ENCODE measurements at regions not wholly inside any gene's neighbourhood (a gene's known extent, or its start where the extent isn't known, plus 50 kb on each side); places are given as distances from the start of the nearest gene placed in this dataset.
"Not testable (repeated sequence)": the region's sequence is repeated elsewhere in the genome, so short reads cannot be mapped to it uniquely, and the experiment has no call there.

GRCh38 chr5:96198356-96199058, 234.5 kb downstream of the PCSK1 start:
- H3K4me1 Mint-ChIP-seq (ENCODE audit: low read depth), result peaks cover 39% of the 10 kb centered on the region
- TF ChIP-seq CTCF (IDR thresholded peaks at IDR 0.05), result peak; percentile 12
- H3K4me3 Mint-ChIP-seq (ENCODE audit: unreplicated experiment), result no peak overlapping the region
- H3K27ac Mint-ChIP-seq (ENCODE audit: unreplicated experiment), result peak overlapping the region; percentile 71
- H3K36me3 Mint-ChIP-seq (ENCODE audit: low read depth), result peaks cover 2% of the 10 kb centered on the region
- DNase-seq (ENCODE audit: low spot score), result no peak
- H3K27me3 Mint-ChIP-seq (ENCODE audit: low read depth), result no peaks in the 10 kb centered on the region
- peaks cover 3% of the 10 kb centered on the region for H3K9me3 Mint-ChIP-seq (ENCODE audit: low read depth)

GRCh38 chr5:96197767-96198166, 235.3 kb downstream of the PCSK1 start:
- H3K4me1 Mint-ChIP-seq (ENCODE audit: low read depth), result peaks cover 38% of the 10 kb centered on the region
- H3K27ac Mint-ChIP-seq (ENCODE audit: unreplicated experiment); H3K27me3 Mint-ChIP-seq (ENCODE audit: low read depth); H3K36me3 Mint-ChIP-seq (ENCODE audit: low read depth); H3K4me3 Mint-ChIP-seq (ENCODE audit: unreplicated experiment); DNase-seq (ENCODE audit: low spot score); H3K9me3 Mint-ChIP-seq (ENCODE audit: low read depth): not testable (repeated sequence)

- peak overlapping the region; percentile 50 for H3K27ac Mint-ChIP-seq (ENCODE audit: unreplicated experiment)
- no peak for DNase-seq (ENCODE audit: low spot score)
- H3K4me3 Mint-ChIP-seq (ENCODE audit: unreplicated experiment), result no peak overlapping the region
- H3K36me3 Mint-ChIP-seq (ENCODE audit: low read depth), result peaks cover 2% of the 10 kb centered on the region
- no peaks in the 10 kb centered on the region for H3K27me3 Mint-ChIP-seq (ENCODE audit: low read depth)
- TF ChIP-seq CTCF (IDR thresholded peaks at IDR 0.05), result no peak
- H3K4me1 Mint-ChIP-seq (ENCODE audit: low read depth), result peaks cover 38% of the 10 kb centered on the region
- peaks cover 3% of the 10 kb centered on the region for H3K9me3 Mint-ChIP-seq (ENCODE audit: low read depth)
Measured at GRCh38 chr5:96197347-96197746, 235.7 kb upstream of the ELL2 start.

GRCh38 chr5:96196890-96197289, 235.2 kb upstream of the ELL2 start:
- peak overlapping the region; percentile 50 for H3K27ac Mint-ChIP-seq (ENCODE audit: unreplicated experiment)
- no peak overlapping the region for H3K4me3 Mint-ChIP-seq (ENCODE audit: unreplicated experiment)
- no peak for DNase-seq (ENCODE audit: low spot score)
- no peaks in the 10 kb centered on the region for H3K27me3 Mint-ChIP-seq (ENCODE audit: low read depth)
- H3K4me1 Mint-ChIP-seq (ENCODE audit: low read depth), result peaks cover 38% of the 10 kb centered on the region
- peaks cover 3% of the 10 kb centered on the region for H3K9me3 Mint-ChIP-seq (ENCODE audit: low read depth)
- no peak for TF ChIP-seq CTCF (IDR thresholded peaks at IDR 0.05)
- peaks cover 2% of the 10 kb centered on the region for H3K36me3 Mint-ChIP-seq (ENCODE audit: low read depth)

- H3K27ac Mint-ChIP-seq (ENCODE audit: unreplicated experiment), result no peak overlapping the region
- H3K4me3 Mint-ChIP-seq (ENCODE audit: unreplicated experiment), result no peak overlapping the region
- DNase-seq (ENCODE audit: low spot score), result no peak
- TF ChIP-seq CTCF (IDR thresholded peaks at IDR 0.05), result no peak
- H3K36me3 Mint-ChIP-seq (ENCODE audit: low read depth), result peaks cover 2% of the 10 kb centered on the region
- peaks cover 3% of the 10 kb centered on the region for H3K9me3 Mint-ChIP-seq (ENCODE audit: low read depth)
- peaks cover 38% of the 10 kb centered on the region for H3K4me1 Mint-ChIP-seq (ENCODE audit: low read depth)
- no peaks in the 10 kb centered on the region for H3K27me3 Mint-ChIP-seq (ENCODE audit: low read depth)
Measured at GRCh38 chr5:96196407-96196806, 234.8 kb upstream of the ELL2 start.

- TF ChIP-seq CTCF (IDR thresholded peaks at IDR 0.05), result no peak
- DNase-seq (ENCODE audit: low spot score), result no peak
- H3K4me1 Mint-ChIP-seq (ENCODE audit: low read depth), result peaks cover 35% of the 10 kb centered on the region
- no peak overlapping the region for H3K27ac Mint-ChIP-seq (ENCODE audit: unreplicated experiment)
- H3K9me3 Mint-ChIP-seq (ENCODE audit: low read depth), result peaks cover 3% of the 10 kb centered on the region
- peaks cover 2% of the 10 kb centered on the region for H3K36me3 Mint-ChIP-seq (ENCODE audit: low read depth)
- H3K27me3 Mint-ChIP-seq (ENCODE audit: low read depth), result no peaks in the 10 kb centered on the region
- no peak overlapping the region for H3K4me3 Mint-ChIP-seq (ENCODE audit: unreplicated experiment)
Measured at GRCh38 chr5:96195123-96195522, 233.5 kb upstream of the ELL2 start.
